GM12878 (cell line): ENCODE measurements at regions not wholly inside any gene's neighbourhood (a gene's known extent, or its start where the extent isn't known, plus 50 kb on each side); places are given as distances from the start of the nearest gene placed in this dataset.

Experiments
- ATAC-seq: fragments of 200-7000 bp; cut with Tn5 transposase; 3 replicates; pipeline ENCODE4 v1.9.1; 2020; ENCODE audit warnings: mild to moderate bottlenecking, moderate library complexity
- BruUV-seq: library from RNA; stranded (reverse); fragments of 400-500 nt; replicated peaks from 2 replicates; lab custom pipeline; 2021; lab: Mats Ljungman, UMichigan
- CTCF ChIA-PET: fragments of 300-600 bp; sonication (Branson Sonifier 250); formaldehyde crosslinking; extraction: SDS; loops from one replicate; lab custom pipeline; 2021; ENCODE audit warnings: inconsistent platforms; lab: Yijun Ruan, JAX
- POLR2A ChIA-PET: fragments of 350-600 bp; formaldehyde crosslinking; extraction: SDS; loops from one replicate; lab custom pipeline; 2021; ENCODE audit warnings: inconsistent platforms; lab: Charles Lee
- RAD21 ChIA-PET: fragments of 300-600 bp; sonication (Branson Sonifier 250); formaldehyde crosslinking; loops from one replicate; lab custom pipeline; 2023; ENCODE audit warnings: antibody characterized with exemption; ENCODE audit not compliant: unreplicated experiment; lab: Charles Lee
- SMC1A ChIA-PET: fragments of 300-600 bp; sonication (Branson Sonifier 250); formaldehyde crosslinking; loops from one replicate; lab custom pipeline; 2023; ENCODE audit not compliant: unreplicated experiment, uncharacterized antibody; lab: Charles Lee
- DNase-seq: peaks from one replicate; pipeline ENCODE4 v3.0.0-alpha.2; 2011; ENCODE audit warnings: low read depth, low spot score
- FAIRE-seq: peaks from 3 replicates; lab custom pipeline; 2011; peaks lifted over from hg19 to GRCh38; lab: Jason Lieb, UNC
- H2AFZ ChIP-seq: 2 replicates; pipeline ENCODE4 v1.6.0; 2011; ENCODE audit warnings: low read depth, low read length, control low read depth; ENCODE audit not compliant: control insufficient read depth
- H3K27ac ChIP-seq: 2 replicates; pipeline ENCODE4 v1.5.1; 2011; ENCODE audit warnings: control low read depth; ENCODE audit not compliant: control insufficient read depth, insufficient read depth
- H3K27me3 ChIP-seq, 2 experiments: replicated peaks in 1 of 2; 2 replicates each; pipeline versions ENCODE4 v1.6.0 to v1.6.1; 2011; ENCODE audit warnings: low read length in 1 of 2; ENCODE audit not compliant: control insufficient read depth in 2 of 2, insufficient read depth in 2 of 2
- H3K36me3 ChIP-seq, 2 experiments: 2 replicates each; pipeline ENCODE4 v1.5.1; 2011; ENCODE audit warnings: low read length in 1 of 2; ENCODE audit not compliant: control insufficient read depth in 2 of 2, insufficient read depth in 2 of 2
- H3K4me1 ChIP-seq: 2 replicates; pipeline ENCODE4 v1.6.1; 2011; ENCODE audit warnings: mild to moderate bottlenecking, low read length, moderate library complexity, mixed read lengths; ENCODE audit not compliant: control insufficient read depth, insufficient read depth
- H3K4me2 ChIP-seq: 2 replicates; pipeline ENCODE4 v1.6.0; 2011; ENCODE audit warnings: control low read depth; ENCODE audit not compliant: control insufficient read depth, insufficient read depth
- H3K4me3 ChIP-seq: fragments of 200-600 bp; sonication (generic); 2 replicates; pipeline ENCODE4 v1.5.1; 2016
- H3K79me2 ChIP-seq: 2 replicates; pipeline ENCODE4 v1.6.0; 2011; ENCODE audit warnings: low read length; ENCODE audit not compliant: control insufficient read depth, insufficient read depth
- H3K9ac ChIP-seq: 2 replicates; pipeline ENCODE4 v1.8.0; 2011; ENCODE audit warnings: low read length, control low read depth, mixed read lengths; ENCODE audit not compliant: control insufficient read depth, insufficient read depth
- H3K9me3 ChIP-seq: replicated peaks from 3 replicates; pipeline ENCODE4 v1.5.1; 2011; ENCODE audit warnings: mild to moderate bottlenecking, low read length; ENCODE audit not compliant: control insufficient read depth, insufficient read depth
- H4K20me1 ChIP-seq: 2 replicates; pipeline ENCODE4 v1.6.0; 2011; ENCODE audit not compliant: control insufficient read depth, insufficient read depth
- EGR1 ChIP-seq, 2 experiments: IDR thresholded peaks; 1 replicate in 1 of 2; 2 replicates in 1 of 2; pipeline ENCODE4 v1.6.1; 2011 to 2012; ENCODE audit warnings: low read depth in 2 of 2, low read length in 2 of 2, borderline replicate concordance in 1 of 2, mild to moderate bottlenecking in 1 of 2, moderate library complexity in 1 of 2
- EP300 ChIP-seq, 2 experiments: fragments of 150-350 bp in 1 of 2; IDR thresholded peaks; 2 replicates each; pipeline ENCODE4 v1.6.1; 2011 to 2012; ENCODE audit warnings: low read depth in 2 of 2, low read length in 2 of 2, borderline replicate concordance in 1 of 2, improper control_type of control experiment in 1 of 2, inconsistent platforms in 1 of 2; ENCODE audit not compliant: control insufficient read depth in 1 of 2
- FOXM1 ChIP-seq: IDR thresholded peaks from 2 replicates; pipeline ENCODE4 v1.6.1; 2012; ENCODE audit warnings: low read depth, mild to moderate bottlenecking, inconsistent platforms, low read length, moderate library complexity
- HCFC1 ChIP-seq: fragments of 150-350 bp; IDR thresholded peaks from 2 replicates; pipeline ENCODE4 v1.6.1; 2014; ENCODE audit warnings: low read length
- MYC ChIP-seq: IDR thresholded peaks from 2 replicates; pipeline ENCODE4 v1.6.1; 2011; ENCODE audit warnings: mild to moderate bottlenecking, low read length, moderate library complexity, inconsistent platforms; ENCODE audit not compliant: insufficient read depth, insufficient replicate concordance, insufficient read length, severe bottlenecking
- POU2F2 ChIP-seq: IDR thresholded peaks from 3 replicates; pipeline ENCODE4 v1.6.1; 2011; ENCODE audit warnings: low read depth, mild to moderate bottlenecking, low read length, borderline replicate concordance
- RFX5 ChIP-seq: IDR thresholded peaks from 2 replicates; pipeline ENCODE4 v1.6.1; 2011; ENCODE audit warnings: low read depth, low read length, improper control_type of control experiment
- TAF1 ChIP-seq: IDR thresholded peaks from 2 replicates; pipeline ENCODE4 v1.6.1; 2011; ENCODE audit warnings: mild to moderate bottlenecking, low read depth, low read length, borderline replicate concordance
- ZNF622 ChIP-seq: fragments of 450-650 bp; IDR thresholded peaks from 2 replicates; pipeline ENCODE4 v1.6.1; 2017; ENCODE audit warnings: mild to moderate bottlenecking, inconsistent platforms
- WGBS: methylation state at CpG from one replicate; pipeline ENCODE4 v1.1.6; 2016; ENCODE audit warnings: low lambda C conversion rate; ENCODE audit not compliant: insufficient replicate concordance, insufficient coverage; ENCODE audit errors: missing lambda C conversion rate; 5-methylcytosine and 5-hydroxymethylcytosine counted together
- in situ Hi-C: fragments of 300-500 bp; cut with MboI; formaldehyde crosslinking; loops from 9 replicates; pipeline ENCODE4 v1.14.3; 2018; ENCODE audit warnings: mixed read lengths
- intact Hi-C: fragments of 100-400 bp; cut with micrococcal nuclease; formaldehyde crosslinking; loops from one replicate; pipeline ENCODE4 v1.14.2; 2022; ENCODE audit not compliant: unreplicated experiment
- TF ChIP-seq, protein P1 (sequence below): IDR thresholded peaks from 2 replicates; pipeline ENCODE4 v1.6.1; 2012; ENCODE audit warnings: low read depth, low read length, improper control_type of control experiment
- TF ChIP-seq, protein P2 (sequence below): fragments of 450-650 bp; IDR thresholded peaks from 2 replicates; pipeline ENCODE4 v1.6.1; 2018; ENCODE audit warnings: borderline replicate concordance, mild to moderate bottlenecking; ENCODE audit not compliant: partially characterized antibody

DNA sequence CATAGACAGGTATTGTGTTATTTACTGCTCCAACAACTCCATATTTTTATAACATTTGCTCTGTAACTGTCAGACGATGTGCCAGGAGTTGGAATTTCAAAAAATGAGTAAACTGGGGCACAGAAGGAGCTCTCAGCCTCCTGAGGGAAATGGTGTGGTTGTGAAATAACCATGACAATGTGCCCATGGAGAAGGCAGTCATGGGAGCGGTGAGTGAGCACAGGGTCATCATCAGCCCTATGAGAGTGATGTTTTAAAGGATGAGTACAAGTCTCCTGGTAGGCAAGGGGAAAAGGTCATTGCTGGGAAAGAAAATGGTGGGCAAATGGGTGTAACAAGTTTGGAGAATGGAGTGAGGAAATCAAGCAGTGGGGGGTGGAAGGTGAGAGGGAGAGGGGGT is 115.0 kb upstream of the SEC14L1 start:
- no TSS peak for BruUV-seq
- H3K9me3 ChIP-seq: no peaks in the 10 kb centered on the region; the same call in 1 of the 3 replicates
- ChIA-PET RAD21 (no interaction called here), SMC1A (no interaction called here), CTCF (no interaction called here), POLR2A (no interaction called here)
- no peaks in the 10 kb centered on the region for H4K20me1 ChIP-seq
- H2AFZ ChIP-seq: no peak overlapping the region
- no peak overlapping the region for H3K27ac ChIP-seq
- no peaks in the 10 kb centered on the region for H3K4me1 ChIP-seq
- H3K4me3 ChIP-seq: no peak overlapping the region
- intact Hi-C loops: no loop called here
- WGBS: 0% methylated on average over 2 of the region's 2 CpGs
- H3K4me2 ChIP-seq: no peak overlapping the region
- TF ChIP-seq MYC (no peak), POU2F2 (no peak), ZNF622 (no peak), EP300 (IDR thresholded peaks at IDR 0.05; ENCODE audit: borderline replicate concordance in 1 of 2, control insufficient read depth in 1 of 2, low read depth in 2 of 2, low read length in 2 of 2) (no peak)
- H3K27me3 ChIP-seq: peaks cover 0 to 2% of the 10 kb centered on the region in 2 experiments; a peak in 1 of 4 replicates
- no peak for ATAC-seq
- H3K36me3 ChIP-seq: no peaks in the 10 kb centered on the region
- no peak for DNase-seq
- no peaks in the 10 kb centered on the region for H3K79me2 ChIP-seq
- no peak overlapping the region for H3K9ac ChIP-seq
- FAIRE-seq: no peak
- in situ Hi-C loops: no loop called here

DNA sequence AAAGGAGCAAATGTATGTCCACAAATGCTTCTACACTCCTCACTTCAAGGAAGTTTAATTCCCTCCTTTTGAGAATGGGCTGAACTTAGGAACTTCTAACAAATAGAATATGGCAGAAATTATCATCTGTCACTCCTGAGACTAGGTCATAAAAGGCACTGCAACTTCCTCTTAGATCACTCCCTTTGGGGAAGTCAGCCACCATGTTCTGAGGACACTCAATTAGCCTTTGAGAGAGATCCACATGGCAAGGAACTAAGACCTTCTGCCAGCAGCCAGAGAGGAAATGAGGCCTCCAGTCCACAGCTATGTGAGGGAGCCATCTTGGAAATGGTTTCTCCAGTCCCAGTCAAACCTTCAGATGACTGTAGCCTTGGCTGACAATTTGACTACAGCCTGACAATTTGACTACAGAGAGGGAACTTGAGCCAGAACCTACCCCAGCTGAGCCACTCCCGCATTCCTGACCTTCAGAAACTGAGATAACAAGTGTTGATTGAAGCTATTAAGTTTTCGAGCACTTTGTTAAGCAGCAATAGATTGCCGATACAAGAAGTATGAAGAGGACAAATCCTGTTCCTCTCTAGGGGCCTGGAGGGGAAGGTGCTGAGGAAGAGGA is 113.4 kb upstream of the SEC14L1 start:
- 62% methylated on average over 3 of the region's 3 CpGs for WGBS
- Histone ChIP-seq H3K79me2 (no peaks in the 10 kb centered on the region), H3K27ac (no peak overlapping the region), H3K4me3 (no peak overlapping the region), H3K9ac (no peak overlapping the region), H3K4me1 (no peaks in the 10 kb centered on the region), H4K20me1 (no peaks in the 10 kb centered on the region), H2AFZ (no peak overlapping the region), H3K4me2 (no peak overlapping the region), H3K9me3 (peaks cover 3% of the 10 kb centered on the region; the same call in 2 of the 3 replicates), H3K36me3 (no peaks in the 10 kb centered on the region), H3K27me3 (peaks cover 0 to 2% of the 10 kb centered on the region in 2 experiments; a peak in 2 of 4 replicates)
- in situ Hi-C loops: no loop called here
- no TSS peak for BruUV-seq
- ChIA-PET RAD21 (no interaction called here), SMC1A (no interaction called here), POLR2A (no interaction called here), CTCF (no interaction called here)
- ATAC-seq: no peak
- FAIRE-seq: no peak
- no peak for DNase-seq
- intact Hi-C loops: no loop called here
- TF ChIP-seq HCFC1 (no peak), EGR1 (IDR thresholded peaks at IDR 0.05; ENCODE audit: borderline replicate concordance in 1 of 2, low read depth in 2 of 2, low read length in 2 of 2) (no peak), FOXM1 (no peak), TAF1 (no peak), RFX5 (no peak)
- TF ChIP-seq, protein P1, sequence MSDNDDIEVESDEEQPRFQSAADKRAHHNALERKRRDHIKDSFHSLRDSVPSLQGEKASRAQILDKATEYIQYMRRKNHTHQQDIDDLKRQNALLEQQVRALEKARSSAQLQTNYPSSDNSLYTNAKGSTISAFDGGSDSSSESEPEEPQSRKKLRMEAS: no peak
- TF ChIP-seq, protein P2, sequence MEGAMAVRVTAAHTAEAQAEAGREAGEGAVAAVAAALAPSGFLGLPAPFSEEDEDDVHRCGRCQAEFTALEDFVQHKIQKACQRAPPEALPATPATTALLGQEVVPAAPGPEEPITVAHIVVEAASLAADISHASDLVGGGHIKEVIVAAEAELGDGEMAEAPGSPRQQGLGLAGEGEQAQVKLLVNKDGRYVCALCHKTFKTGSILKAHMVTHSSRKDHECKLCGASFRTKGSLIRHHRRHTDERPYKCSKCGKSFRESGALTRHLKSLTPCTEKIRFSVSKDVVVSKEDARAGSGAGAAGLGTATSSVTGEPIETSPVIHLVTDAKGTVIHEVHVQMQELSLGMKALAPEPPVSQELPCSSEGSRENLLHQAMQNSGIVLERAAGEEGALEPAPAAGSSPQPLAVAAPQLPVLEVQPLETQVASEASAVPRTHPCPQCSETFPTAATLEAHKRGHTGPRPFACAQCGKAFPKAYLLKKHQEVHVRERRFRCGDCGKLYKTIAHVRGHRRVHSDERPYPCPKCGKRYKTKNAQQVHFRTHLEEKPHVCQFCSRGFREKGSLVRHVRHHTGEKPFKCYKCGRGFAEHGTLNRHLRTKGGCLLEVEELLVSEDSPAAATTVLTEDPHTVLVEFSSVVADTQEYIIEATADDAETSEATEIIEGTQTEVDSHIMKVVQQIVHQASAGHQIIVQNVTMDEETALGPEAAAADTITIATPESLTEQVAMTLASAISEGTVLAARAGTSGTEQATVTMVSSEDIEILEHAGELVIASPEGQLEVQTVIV: no peak
